ENCODE measurements at regions not wholly inside any gene's neighbourhood (a gene's known extent, or its start where the extent isn't known, plus 50 kb on each side); places are given as distances from the start of the nearest gene placed in this dataset.
A peak's percentile ranks its signal among the peaks of the same experiment; 100 is the strongest.
"Not testable (repeated sequence)": the region's sequence is repeated elsewhere in the genome, so short reads cannot be mapped to it uniquely, and the experiment has no call there.

DNA sequence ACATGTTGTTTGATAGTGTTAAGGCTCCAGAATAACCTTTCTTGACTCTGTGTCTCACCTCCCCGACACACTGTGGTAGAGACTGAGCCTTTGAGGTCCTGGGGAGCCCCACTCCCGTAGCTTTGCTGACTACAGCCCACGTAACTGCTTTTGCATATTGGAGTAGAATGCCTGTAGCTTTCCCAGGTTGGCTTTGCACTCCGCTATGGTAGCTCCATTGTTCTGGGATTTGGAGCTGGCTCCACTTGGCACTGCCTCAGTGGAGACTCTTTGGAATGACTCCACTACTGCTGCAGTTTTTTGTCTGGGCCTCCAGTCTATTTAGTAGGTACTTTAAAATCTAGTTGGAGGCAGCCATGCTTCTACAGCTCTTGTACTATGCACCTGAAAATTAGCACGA is 56.2 kb upstream of the ANXA1 start:
- DNase-seq, result no peak

GRCh38 chr9:73093740-73094379 is 57.8 kb upstream of the ANXA1 start:
- no peak for DNase-seq

GRCh38 chr9:73093016-73093739 is 58.5 kb upstream of the ANXA1 start:
- DNase-seq, result no peak

DNA sequence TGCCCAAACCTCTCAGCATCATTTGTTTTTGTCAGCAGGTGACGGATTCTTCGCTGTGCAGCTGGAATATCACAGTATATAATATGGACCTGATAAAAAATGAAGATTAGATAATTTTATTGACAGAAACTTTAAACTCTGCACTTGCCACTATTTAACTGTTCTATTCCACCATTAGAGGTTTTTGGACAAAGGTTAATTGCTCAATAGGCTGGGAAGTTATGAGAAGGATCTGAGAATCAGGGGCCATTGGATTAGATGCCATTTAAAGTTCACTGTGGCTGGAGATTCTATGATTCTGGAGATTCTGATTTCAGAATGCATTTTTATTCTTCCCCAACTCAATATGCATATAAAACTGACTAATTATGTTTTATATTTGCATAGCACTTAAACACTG is 59.8 kb upstream of the ANXA1 start:
- DNase-seq, result peak in 1 of 2 experiments; percentile 16

- no peak for DNase-seq
These were observed 61.5 kb upstream of the ANXA1 start for GRCh38 chr9:73090214-73090613.

DNA sequence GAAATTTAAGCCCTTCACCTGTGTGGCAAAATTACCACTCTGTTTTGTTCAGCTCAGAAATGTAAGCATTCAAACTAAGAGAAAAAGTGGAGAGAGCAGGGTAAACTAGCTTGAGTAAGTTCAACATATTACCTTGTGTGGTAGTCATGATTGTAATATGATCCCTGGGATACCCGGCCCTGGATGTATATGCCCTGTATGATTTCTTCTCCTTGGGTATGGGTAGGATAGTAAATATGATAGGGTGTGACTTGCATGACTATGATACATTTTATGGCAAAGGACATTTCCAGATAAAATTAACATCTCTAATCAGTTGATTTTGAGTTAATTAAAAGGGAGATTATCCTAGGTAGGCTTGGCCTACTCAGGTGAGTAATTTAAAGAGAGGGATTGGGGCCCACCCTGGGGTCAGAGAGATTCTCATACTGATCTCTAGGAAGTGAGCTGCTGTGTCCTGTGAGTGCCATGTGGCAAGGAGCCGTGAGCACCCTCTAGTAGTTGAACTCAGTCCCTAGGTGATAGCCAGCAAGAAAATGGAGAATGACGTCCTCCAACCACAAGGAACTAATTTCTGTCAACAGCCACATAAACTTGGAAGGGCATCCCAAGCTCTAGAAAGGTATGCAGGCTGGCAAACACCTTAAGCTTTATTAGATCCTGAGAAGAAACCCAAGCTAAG is 62.2 kb upstream of the ANXA1 start:
- DNase-seq, result no peak

GRCh38 chr9:73087876-73088275 is 63.8 kb upstream of the ANXA1 start:
- DNase-seq, result not testable (repeated sequence)

DNA sequence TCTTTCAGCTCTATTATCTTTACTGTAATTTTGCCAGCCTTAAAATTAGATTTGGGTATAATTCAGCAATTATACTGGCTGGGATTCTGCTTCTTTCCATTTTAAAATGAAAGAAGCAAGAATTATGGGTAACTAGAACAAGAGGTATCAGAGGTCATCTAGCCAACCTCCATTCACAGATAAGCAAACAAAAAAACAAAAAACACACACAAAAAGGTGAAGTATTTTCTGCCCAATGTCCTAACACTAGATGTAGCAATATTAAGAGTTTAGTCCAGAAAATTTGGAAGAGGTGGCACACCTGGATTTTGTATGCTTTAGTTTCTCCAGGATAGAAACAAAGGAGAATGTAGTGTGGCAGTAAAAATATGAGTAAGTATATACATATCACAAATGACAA is 68.1 kb upstream of the ANXA1 start:
- DNase-seq, result no peak

GRCh38 chr9:73081979-73082657 is 69.5 kb upstream of the ANXA1 start:
- peak; percentile 50 to 54 for DNase-seq

GRCh38 chr9:73080110-73080694 is 71.5 kb upstream of the ANXA1 start:
- DNase-seq, result no peak

GRCh38 chr9:73079326-73079725 is 72.3 kb upstream of the ANXA1 start:
- peak in 1 of 2 experiments; percentile 21 for DNase-seq

- DNase-seq, result no peak
These were observed 74.0 kb upstream of the ANXA1 start for GRCh38 chr9:73077625-73078030.

- DNase-seq, result no peak
These were observed 74.7 kb upstream of the ANXA1 start for GRCh38 chr9:73076970-73077369.

- no peak for DNase-seq
These were observed 77.4 kb upstream of the ANXA1 start for GRCh38 chr9:73074176-73074708.

- DNase-seq, result no peak
These were observed 78.1 kb upstream of the ANXA1 start for GRCh38 chr9:73073337-73074175.

DNA sequence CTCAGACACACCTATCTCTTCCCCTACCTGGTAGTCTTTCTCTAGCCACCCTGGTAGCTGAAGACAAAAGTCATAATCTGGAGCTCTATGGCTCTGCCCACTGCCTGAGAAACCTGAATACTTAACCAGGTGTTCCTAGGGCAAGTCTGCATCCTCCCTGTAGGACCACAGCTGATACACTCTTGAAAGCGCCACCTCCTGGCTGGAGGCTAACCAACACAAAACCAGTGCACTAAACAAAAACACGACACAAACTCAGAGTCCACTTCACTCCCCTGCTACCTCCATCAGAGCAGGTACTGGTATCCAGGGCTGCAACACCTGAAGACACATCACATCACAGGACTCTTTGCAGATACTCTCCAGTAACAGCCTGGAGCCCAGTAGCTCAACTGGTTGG is 84.6 kb upstream of the ANXA1 start:
- no peak for DNase-seq

DNA sequence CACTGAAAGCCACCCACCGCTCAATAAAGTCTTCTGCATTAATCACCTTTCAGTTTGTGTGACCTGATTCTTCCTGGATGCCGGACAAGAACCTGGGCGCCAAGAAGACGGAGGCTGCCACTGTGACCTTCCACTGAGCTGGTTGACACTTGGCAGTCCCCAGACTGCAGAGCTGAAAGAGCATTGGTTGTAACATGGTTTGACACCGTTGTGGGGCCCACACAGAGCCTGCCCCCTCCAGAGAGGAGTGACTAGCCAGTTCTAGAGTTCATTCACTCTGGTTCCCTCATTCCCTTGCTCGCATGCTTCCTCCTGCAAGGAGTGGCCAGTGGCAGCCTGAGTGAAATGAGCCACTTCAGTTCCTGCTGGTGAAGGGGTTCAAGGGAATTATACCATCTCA is 86.2 kb upstream of the ANXA1 start:
- DNase-seq, result no peak

DNA sequence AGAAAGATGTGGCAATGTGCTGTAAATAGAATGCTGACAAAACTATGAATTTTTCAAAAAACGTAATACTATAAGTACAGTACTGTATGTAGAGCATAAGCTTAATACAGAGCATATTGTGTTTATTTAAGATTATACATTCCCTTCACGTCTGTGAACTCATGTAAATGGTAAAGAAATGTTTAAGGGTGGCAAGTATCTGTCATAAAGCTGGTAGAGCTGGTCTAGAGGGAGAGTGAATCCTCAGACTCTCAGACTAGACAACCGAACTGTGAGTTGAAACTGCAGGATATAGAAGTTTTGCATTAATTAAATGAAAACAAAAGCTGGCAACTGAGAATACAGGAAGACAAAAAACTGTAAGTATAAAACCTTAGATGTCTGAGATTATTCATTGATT is 87.3 kb upstream of the ANXA1 start:
- no peak for DNase-seq

GRCh38 chr9:73061146-73061545 is 90.5 kb upstream of the ANXA1 start:
- DNase-seq, result no peak

DNA sequence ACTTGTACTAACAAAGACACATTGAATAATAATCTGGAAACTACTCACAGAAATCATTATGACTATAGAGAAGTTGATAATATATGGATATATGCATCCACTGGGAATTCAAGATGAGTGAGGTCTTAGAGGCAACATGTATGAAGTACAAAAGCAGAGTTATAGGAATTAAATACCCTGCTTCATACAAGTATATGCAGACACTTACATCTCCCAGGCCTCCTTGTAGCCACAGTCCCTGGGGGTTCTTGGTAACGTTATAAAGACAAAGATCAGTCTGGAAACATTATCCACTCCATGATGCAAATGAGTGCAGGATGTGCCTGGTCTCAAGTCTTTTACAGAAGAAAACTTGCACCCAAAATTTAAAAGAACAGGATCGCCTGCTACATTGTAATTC is 92.4 kb upstream of the ANXA1 start:
- no peak for DNase-seq

- no peak for DNase-seq
These were observed 95.4 kb upstream of the ANXA1 start for GRCh38 chr9:73056245-73056644.

GRCh38 chr9:73054091-73054490 is 97.6 kb upstream of the ANXA1 start:
- DNase-seq, result no peak

Measured in NCI-H2081 (cell line).